PFSK-1 (cell line): ENCODE measurements at regions not wholly inside any gene's neighbourhood (a gene's known extent, or its start where the extent isn't known, plus 50 kb on each side); places are given as distances from the start of the nearest gene placed in this dataset.

Source experiments
- FOXP2 ChIP-seq: optimal IDR thresholded peaks from 2 replicates; pipeline ENCODE3; 2011; ENCODE audit warnings: borderline replicate concordance, control low read depth, inconsistent platforms; ENCODE audit not compliant: insufficient read depth; ENCODE audit errors: extremely low read length, extremely low read depth
- POLR2AphosphoS5 ChIP-seq: IDR thresholded peaks from 2 replicates; pipeline ENCODE4 v1.6.1; 2012; ENCODE audit warnings: low read depth, mild to moderate bottlenecking, control low read depth, low read length, moderate library complexity
- SIN3A ChIP-seq: IDR thresholded peaks from 2 replicates; pipeline ENCODE4 v1.6.1; 2012; ENCODE audit warnings: mild to moderate bottlenecking, low read length, moderate library complexity, borderline replicate concordance; ENCODE audit not compliant: insufficient read depth
- TAF1 ChIP-seq: IDR thresholded peaks from 2 replicates; pipeline ENCODE4 v1.6.1; 2012; ENCODE audit warnings: low read length, control low read depth, borderline replicate concordance; ENCODE audit not compliant: insufficient read depth
- TF ChIP-seq, protein P1 (sequence below), 2 experiments: IDR thresholded peaks; 2 replicates each; pipeline versions ENCODE4 v1.6.1 to v1.8.0; 2011 to 2012; ENCODE audit warnings: low read depth in 2 of 2, low read length in 2 of 2, control low read depth in 1 of 2, inconsistent platforms in 1 of 2, mild to moderate bottlenecking in 1 of 2, moderate library complexity in 1 of 2; ENCODE audit not compliant: insufficient read depth in 1 of 2

DNA sequence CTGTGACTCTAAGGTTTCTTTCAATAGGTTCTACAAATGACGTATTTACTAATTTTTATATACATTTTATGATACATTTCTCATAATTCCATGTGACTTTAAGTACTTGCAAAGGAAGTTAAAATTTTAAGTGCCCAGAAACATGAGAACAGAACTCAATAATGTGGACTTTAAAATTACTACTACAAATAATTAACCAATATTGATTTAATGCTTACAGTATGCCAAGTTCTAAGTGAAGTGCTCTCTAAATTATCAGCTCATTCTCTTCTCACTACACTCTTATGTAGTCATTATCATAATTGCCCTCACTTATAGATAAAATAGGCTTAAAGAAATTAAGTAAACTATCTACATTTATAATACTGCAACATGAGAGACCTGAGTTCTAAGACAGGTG is 1690.7 kb upstream of the CDH9 start:
- TF ChIP-seq SIN3A (no peak), POLR2AphosphoS5 (no peak), TAF1 (no peak), FOXP2 (no peak)
- TF ChIP-seq, protein P1, sequence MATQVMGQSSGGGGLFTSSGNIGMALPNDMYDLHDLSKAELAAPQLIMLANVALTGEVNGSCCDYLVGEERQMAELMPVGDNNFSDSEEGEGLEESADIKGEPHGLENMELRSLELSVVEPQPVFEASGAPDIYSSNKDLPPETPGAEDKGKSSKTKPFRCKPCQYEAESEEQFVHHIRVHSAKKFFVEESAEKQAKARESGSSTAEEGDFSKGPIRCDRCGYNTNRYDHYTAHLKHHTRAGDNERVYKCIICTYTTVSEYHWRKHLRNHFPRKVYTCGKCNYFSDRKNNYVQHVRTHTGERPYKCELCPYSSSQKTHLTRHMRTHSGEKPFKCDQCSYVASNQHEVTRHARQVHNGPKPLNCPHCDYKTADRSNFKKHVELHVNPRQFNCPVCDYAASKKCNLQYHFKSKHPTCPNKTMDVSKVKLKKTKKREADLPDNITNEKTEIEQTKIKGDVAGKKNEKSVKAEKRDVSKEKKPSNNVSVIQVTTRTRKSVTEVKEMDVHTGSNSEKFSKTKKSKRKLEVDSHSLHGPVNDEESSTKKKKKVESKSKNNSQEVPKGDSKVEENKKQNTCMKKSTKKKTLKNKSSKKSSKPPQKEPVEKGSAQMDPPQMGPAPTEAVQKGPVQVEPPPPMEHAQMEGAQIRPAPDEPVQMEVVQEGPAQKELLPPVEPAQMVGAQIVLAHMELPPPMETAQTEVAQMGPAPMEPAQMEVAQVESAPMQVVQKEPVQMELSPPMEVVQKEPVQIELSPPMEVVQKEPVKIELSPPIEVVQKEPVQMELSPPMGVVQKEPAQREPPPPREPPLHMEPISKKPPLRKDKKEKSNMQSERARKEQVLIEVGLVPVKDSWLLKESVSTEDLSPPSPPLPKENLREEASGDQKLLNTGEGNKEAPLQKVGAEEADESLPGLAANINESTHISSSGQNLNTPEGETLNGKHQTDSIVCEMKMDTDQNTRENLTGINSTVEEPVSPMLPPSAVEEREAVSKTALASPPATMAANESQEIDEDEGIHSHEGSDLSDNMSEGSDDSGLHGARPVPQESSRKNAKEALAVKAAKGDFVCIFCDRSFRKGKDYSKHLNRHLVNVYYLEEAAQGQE (IDR thresholded peaks at IDR 0.05; ENCODE audit: insufficient read depth in 1 of 2, low read depth in 2 of 2, low read length in 2 of 2): no peak

DNA sequence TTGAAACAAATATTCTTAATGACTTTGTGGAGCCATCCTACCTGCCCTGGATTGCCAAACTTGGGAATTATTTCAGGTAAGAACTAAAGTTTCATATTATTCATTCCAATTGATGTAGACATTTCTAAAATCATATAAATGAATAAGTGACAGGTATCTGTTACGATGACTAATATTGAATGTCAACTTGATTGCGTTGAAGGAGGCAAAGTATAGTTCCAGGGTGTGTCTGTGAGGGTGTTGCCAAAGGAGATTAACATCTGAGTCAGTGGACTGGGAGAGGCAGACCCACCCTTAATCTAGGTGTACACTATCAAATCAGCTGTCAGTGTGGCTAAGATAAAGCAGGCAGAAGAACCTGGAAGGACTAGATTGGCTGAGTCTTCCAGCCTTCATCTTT is 1688.4 kb upstream of the CDH9 start:
- TF ChIP-seq TAF1 (no peak), POLR2AphosphoS5 (no peak), SIN3A (no peak), FOXP2 (no peak)
- TF ChIP-seq, protein P1 (IDR thresholded peaks at IDR 0.05; ENCODE audit: insufficient read depth in 1 of 2, low read depth in 2 of 2, low read length in 2 of 2): no peak

GRCh38 chr5:28725001-28725400 is 1686.6 kb upstream of the CDH9 start:
- TF ChIP-seq TAF1 (no peak), POLR2AphosphoS5 (no peak), FOXP2 (no peak), SIN3A (no peak)
- TF ChIP-seq, protein P1 (IDR thresholded peaks at IDR 0.05; ENCODE audit: insufficient read depth in 1 of 2, low read depth in 2 of 2, low read length in 2 of 2): no peak

- TF ChIP-seq, protein P1 (IDR thresholded peaks at IDR 0.05; ENCODE audit: insufficient read depth in 1 of 2, low read depth in 2 of 2, low read length in 2 of 2): no peak
- TF ChIP-seq SIN3A (no peak), FOXP2 (no peak), POLR2AphosphoS5 (no peak), TAF1 (no peak)
Measured at GRCh38 chr5:28714907-28715698, 1676.7 kb upstream of the CDH9 start.
